GM12873 (cell line): ENCODE measurements at regions not wholly inside any gene's neighbourhood (a gene's known extent, or its start where the extent isn't known, plus 50 kb on each side); places are given as distances from the start of the nearest gene placed in this dataset.

ENCODE experiments used
- TF ChIP-seq, protein P1 (sequence below): IDR thresholded peaks from 2 replicates; pipeline ENCODE4 v1.5.1; 2012; ENCODE audit warnings: low read depth, mild to moderate bottlenecking, moderate library complexity, low read length, control low read depth; ENCODE audit not compliant: insufficient read depth; ENCODE audit errors: missing control alignments

DNA sequence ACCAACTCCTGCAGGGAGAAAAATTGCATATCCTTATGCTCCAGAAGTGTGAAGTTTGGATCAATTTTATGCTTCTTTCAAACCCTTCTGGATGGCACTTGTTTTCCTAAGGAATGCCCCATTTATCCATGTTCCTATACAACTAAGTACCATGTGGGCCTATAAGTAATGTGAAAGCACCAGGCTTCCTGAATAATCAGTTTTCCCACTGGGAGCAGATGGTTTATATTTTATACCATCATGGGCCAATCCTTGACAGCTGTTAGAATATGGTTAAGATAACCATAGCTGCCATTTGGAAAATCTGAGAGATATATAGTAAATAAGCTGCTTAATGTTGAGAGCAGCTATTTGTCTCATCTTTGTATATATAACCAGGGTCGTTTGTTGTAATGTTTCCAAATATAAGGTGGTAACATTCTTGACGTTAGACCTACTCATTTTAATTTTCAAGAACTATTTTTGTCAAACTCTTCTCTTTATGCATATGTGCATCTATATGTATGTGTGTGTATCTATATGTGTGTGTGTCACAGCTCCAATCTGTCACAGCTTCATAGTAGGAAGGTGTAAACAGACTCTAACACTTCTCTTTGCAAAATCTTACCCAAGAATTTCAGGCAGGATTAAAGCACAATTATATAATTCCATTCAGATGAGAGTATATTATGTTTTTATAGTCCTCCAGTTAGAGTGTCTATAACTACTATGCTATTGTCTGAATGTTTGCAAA lies 458.7 kb upstream of the GCFC2 start:
- TF ChIP-seq, protein P1, sequence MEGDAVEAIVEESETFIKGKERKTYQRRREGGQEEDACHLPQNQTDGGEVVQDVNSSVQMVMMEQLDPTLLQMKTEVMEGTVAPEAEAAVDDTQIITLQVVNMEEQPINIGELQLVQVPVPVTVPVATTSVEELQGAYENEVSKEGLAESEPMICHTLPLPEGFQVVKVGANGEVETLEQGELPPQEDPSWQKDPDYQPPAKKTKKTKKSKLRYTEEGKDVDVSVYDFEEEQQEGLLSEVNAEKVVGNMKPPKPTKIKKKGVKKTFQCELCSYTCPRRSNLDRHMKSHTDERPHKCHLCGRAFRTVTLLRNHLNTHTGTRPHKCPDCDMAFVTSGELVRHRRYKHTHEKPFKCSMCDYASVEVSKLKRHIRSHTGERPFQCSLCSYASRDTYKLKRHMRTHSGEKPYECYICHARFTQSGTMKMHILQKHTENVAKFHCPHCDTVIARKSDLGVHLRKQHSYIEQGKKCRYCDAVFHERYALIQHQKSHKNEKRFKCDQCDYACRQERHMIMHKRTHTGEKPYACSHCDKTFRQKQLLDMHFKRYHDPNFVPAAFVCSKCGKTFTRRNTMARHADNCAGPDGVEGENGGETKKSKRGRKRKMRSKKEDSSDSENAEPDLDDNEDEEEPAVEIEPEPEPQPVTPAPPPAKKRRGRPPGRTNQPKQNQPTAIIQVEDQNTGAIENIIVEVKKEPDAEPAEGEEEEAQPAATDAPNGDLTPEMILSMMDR = no peak

DNA sequence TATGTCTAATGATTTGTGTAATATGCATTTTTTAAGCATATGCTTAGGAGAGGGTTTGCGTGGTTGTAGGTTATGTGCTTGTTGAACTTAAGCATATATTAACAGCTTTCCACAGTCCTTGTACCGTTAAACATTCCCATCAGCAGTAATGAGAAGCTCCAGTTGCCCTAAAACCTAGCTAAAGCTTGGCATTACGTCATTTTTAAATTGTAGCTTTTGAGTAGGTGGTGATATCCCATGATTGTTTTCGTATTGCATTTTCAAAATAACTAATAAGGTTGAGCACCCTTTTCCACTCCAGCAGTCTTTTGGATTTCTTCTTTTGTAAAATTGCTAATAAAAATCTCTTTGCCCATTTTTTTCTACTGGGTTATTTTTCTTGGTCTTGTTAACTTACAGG lies 453.1 kb upstream of the GCFC2 start:
- TF ChIP-seq, protein P1 = no peak

DNA sequence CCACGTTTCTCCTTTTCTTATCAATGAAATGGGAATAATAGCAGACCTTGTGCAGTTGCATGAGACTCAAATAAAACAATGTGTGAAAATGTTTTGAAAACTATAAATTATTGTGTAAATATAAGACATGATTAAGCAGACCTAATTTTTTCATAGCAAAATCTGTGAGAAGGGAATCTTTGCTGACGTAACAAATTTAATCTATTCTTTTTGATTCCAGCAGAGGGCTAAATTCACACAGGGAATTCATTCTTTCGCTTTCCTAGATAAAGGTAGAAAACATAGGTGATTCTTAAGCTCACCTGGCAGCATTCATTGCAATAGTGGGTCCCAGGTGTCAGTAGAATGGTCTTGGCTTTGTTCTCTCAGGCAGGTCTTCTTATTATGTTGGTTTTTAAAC lies 450.0 kb upstream of the GCFC2 start:
- TF ChIP-seq, protein P1 = no peak

DNA sequence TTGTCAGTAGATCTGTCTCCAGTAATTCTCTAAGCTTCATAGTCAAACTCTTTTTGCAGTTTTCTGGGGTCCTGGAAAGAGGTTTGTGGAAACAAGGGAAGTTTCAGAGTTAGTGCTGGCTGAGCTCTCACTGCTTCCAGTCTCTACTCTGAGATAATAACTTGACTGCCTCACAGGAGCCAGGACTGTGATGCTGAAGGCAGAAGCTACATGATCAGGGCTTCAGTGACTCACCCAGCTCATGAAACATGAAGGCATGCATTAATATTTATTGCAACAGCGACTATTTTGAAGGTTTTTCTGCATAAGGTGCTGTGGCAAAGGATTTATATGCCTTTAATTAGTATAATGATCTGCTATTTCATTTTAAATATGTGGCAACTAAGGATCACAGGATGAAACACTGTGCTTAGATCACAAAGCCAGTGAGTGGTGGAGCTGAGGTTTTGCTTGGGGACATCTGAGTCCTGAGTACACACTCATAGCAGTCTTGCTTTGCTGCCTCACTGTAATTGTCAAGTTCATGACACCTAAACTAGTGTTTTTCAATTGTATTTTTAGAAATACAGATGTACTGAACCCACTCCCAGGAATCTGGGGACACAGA lies 448.4 kb upstream of the GCFC2 start:
- TF ChIP-seq, protein P1 = no peak

DNA sequence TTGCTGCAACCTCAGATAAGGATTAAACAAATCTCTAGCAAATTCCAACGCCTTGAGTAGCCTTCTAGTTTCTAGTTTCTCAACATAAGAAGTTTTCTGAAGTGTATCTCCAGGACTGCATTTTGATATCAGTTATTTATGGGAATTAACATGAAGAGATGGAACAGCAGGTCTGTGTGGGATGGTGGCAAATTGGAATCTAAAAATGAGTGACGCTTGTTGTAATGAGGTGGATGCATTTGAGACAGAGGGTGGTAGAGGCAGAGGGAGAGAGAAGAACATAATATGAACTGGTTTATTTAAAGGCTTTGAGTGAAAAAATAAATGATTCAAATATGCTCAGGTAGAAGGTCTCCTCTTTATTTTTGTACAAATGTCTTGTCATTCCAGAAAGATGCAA lies 446.8 kb upstream of the GCFC2 start:
- TF ChIP-seq, protein P1 = no peak

DNA sequence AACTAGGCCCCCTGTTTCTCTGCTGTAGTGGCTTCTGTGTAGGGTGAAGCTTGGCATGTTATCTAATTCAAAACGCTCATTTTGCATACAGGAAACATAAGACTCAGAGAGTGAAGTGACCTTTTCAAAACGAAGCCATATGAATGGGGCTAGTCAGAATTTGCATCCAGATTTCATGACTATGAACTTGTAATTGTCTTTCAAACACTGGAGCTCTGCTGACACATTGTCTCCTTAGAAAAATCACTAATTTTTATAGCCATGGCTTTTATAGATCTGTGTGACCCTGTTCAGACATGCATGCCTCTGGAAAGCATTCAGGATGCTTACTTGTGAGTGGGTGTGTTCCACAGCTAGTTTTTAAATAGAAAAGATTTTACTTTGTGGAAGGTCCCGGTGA lies 444.3 kb upstream of the GCFC2 start:
- TF ChIP-seq, protein P1 = no peak

DNA sequence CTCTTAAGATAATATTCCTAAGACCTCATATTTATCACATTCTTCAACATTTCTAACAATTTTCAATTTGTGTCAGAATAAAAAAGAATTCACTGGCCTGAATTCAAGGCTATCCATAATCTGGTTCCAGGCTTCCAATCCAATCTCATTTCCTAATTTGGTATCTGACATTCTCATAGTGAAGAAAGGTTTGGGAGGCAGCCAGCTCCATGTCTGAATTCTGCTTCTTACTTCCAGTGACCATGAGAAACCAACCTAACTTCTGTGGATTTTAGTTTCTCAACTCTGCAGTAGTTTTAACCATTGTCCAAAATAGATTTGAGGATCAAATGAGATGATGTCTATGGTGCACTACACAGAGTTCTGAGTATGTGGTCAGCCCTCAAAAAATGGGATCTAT lies 439.1 kb upstream of the GCFC2 start:
- TF ChIP-seq, protein P1 = no peak
